H9 (cell line): ENCODE measurements at regions not wholly inside any gene's neighbourhood (a gene's known extent, or its start where the extent isn't known, plus 50 kb on each side); places are given as distances from the start of the nearest gene placed in this dataset.

ENCODE experiments used
- DNase-seq: peaks from one replicate; pipeline ENCODE4 v3.0.0-alpha.2; 2017
- H2AFZ ChIP-seq: one replicate; pipeline ENCODE4 v1.6.1; 2013; ENCODE audit warnings: mild to moderate bottlenecking, low read length, control low read depth, moderate library complexity
- H2AK5ac ChIP-seq: 2 replicates; pipeline ENCODE4 v1.6.1; 2013; ENCODE audit warnings: low read length, control low read depth, mixed read lengths; ENCODE audit not compliant: insufficient read length
- H2BK120ac ChIP-seq: one replicate; pipeline ENCODE4 v1.6.1; 2013; ENCODE audit warnings: low read depth, mild to moderate bottlenecking, low read length, control low read depth, inconsistent platforms; ENCODE audit not compliant: poor library complexity, severe bottlenecking
- H2BK12ac ChIP-seq: 2 replicates; pipeline ENCODE4 v1.6.1; 2013; ENCODE audit warnings: low read length, control low read depth, mixed read lengths, low read depth; ENCODE audit not compliant: insufficient read length
- H2BK15ac ChIP-seq: 2 replicates; pipeline ENCODE4 v1.6.1; 2013; ENCODE audit warnings: low read depth, low read length, control low read depth
- H2BK20ac ChIP-seq: one replicate; pipeline ENCODE4 v1.6.1; 2013; ENCODE audit warnings: low read depth, mild to moderate bottlenecking, low read length, control low read depth, inconsistent platforms; ENCODE audit not compliant: poor library complexity, severe bottlenecking
- H2BK5ac ChIP-seq: 2 replicates; pipeline ENCODE4 v1.6.1; 2013; ENCODE audit warnings: low read length, control low read depth, mixed read lengths; ENCODE audit not compliant: insufficient read length
- H3K14ac ChIP-seq: 2 replicates; pipeline ENCODE4 v1.6.1; 2013; ENCODE audit warnings: low read length, control low read depth; ENCODE audit not compliant: insufficient read depth
- H3K18ac ChIP-seq: 2 replicates; pipeline ENCODE4 v1.6.1; 2013; ENCODE audit warnings: low read depth, mild to moderate bottlenecking, mixed read lengths, low read length, control low read depth; ENCODE audit not compliant: insufficient read length
- H3K23ac ChIP-seq: 2 replicates; pipeline ENCODE4 v1.6.1; 2013; ENCODE audit warnings: low read length, control low read depth, mixed read lengths, low read depth; ENCODE audit not compliant: insufficient read length
- H3K23me2 ChIP-seq: 2 replicates; pipeline ENCODE4 v1.6.1; 2013; ENCODE audit warnings: low read depth, mild to moderate bottlenecking, mixed read lengths, low read length, control low read depth; ENCODE audit not compliant: insufficient read length, poor library complexity, severe bottlenecking
- H3K27ac ChIP-seq: 2 replicates; pipeline ENCODE4 v1.5.1; 2013; ENCODE audit warnings: low read length, control low read depth, mixed read lengths, low read depth; ENCODE audit not compliant: insufficient read length
- H3K27me3 ChIP-seq: 2 replicates; pipeline ENCODE4 v1.6.1; 2013; ENCODE audit warnings: low read length, control low read depth, inconsistent platforms; ENCODE audit not compliant: insufficient read depth
- H3K4ac ChIP-seq: 2 replicates; pipeline ENCODE4 v1.6.1; 2013; ENCODE audit warnings: low read depth, mild to moderate bottlenecking, control low read depth, inconsistent platforms, low read length, moderate library complexity
- H3K4me1 ChIP-seq: 2 replicates; pipeline ENCODE4 v1.6.1; 2013; ENCODE audit warnings: low read length, control low read depth, inconsistent platforms; ENCODE audit not compliant: insufficient read depth
- H3K4me2 ChIP-seq: 2 replicates; pipeline ENCODE4 v1.6.1; 2013; ENCODE audit warnings: low read length, control low read depth, mixed read lengths; ENCODE audit not compliant: insufficient read length, insufficient read depth
- H3K56ac ChIP-seq: 2 replicates; pipeline ENCODE4 v1.6.1; 2013; ENCODE audit warnings: low read depth, mild to moderate bottlenecking, mixed read lengths, low read length, control low read depth; ENCODE audit not compliant: insufficient read length
- H3K79me1 ChIP-seq: 2 replicates; pipeline ENCODE4 v1.6.1; 2013; ENCODE audit warnings: low read depth, mild to moderate bottlenecking, moderate library complexity, low read length, control low read depth, inconsistent platforms; ENCODE audit not compliant: insufficient read depth, poor library complexity, severe bottlenecking
- H3K79me2 ChIP-seq: 2 replicates; pipeline ENCODE4 v1.6.1; 2013; ENCODE audit warnings: low read length, control low read depth, inconsistent platforms; ENCODE audit not compliant: insufficient read depth
- H3K9ac ChIP-seq: 2 replicates; pipeline ENCODE4 v1.6.1; 2013; ENCODE audit warnings: low read length, control low read depth, mixed read lengths; ENCODE audit not compliant: insufficient read length; ENCODE audit errors: extremely low read depth
- H3K9me3 ChIP-seq: one replicate; pipeline ENCODE4 v1.6.1; 2013; ENCODE audit warnings: low read depth, low read length, inconsistent platforms; ENCODE audit not compliant: control insufficient read depth
- H3T11ph ChIP-seq: one replicate; pipeline ENCODE4 v1.6.1; 2013; ENCODE audit warnings: mild to moderate bottlenecking, low read length, control low read depth, inconsistent platforms
- H4K20me1 ChIP-seq: one replicate; pipeline ENCODE4 v1.6.1; 2013; ENCODE audit not compliant: control insufficient read depth, insufficient read length, insufficient read depth
- H4K5ac ChIP-seq: 2 replicates; pipeline ENCODE4 v1.6.1; 2013; ENCODE audit warnings: low read depth, mild to moderate bottlenecking, mixed read lengths, low read length, control low read depth; ENCODE audit not compliant: insufficient read length
- H4K8ac ChIP-seq: replicated peaks from 2 replicates; pipeline ENCODE4 v1.6.1; 2013; ENCODE audit warnings: low read length, control low read depth, mixed read lengths, low read depth; ENCODE audit not compliant: insufficient read length
- H4K91ac ChIP-seq: 2 replicates; pipeline ENCODE4 v1.6.1; 2013; ENCODE audit warnings: low read depth, mild to moderate bottlenecking, moderate library complexity, mixed read lengths, low read length, control low read depth; ENCODE audit not compliant: insufficient read length
- H3K27ac Mint-ChIP-seq, 3 experiments: 2 replicates in 2 of 3; 3 replicates in 1 of 3; pipeline ENCODE4 v1.8.0; 2020 to 2021; ENCODE audit warnings: mixed read lengths in 3 of 3, mild to moderate bottlenecking in 1 of 3, moderate library complexity in 1 of 3
- H3K27me3 Mint-ChIP-seq: 2 replicates; pipeline ENCODE4 v1.8.0; 2021; ENCODE audit warnings: low read depth, mild to moderate bottlenecking, moderate library complexity, mixed read lengths
- H3K36me3 Mint-ChIP-seq, 3 experiments: 2 replicates in 2 of 3; 3 replicates in 1 of 3; pipeline ENCODE4 v1.8.0; 2020 to 2021; ENCODE audit warnings: low read depth in 3 of 3, mixed read lengths in 3 of 3; ENCODE audit not compliant: insufficient read depth in 1 of 3
- H3K4me1 Mint-ChIP-seq, 2 experiments: 2 replicates each; pipeline ENCODE4 v1.8.0; 2020; ENCODE audit warnings: mixed read lengths in 2 of 2
- H3K4me3 Mint-ChIP-seq, 2 experiments: 2 replicates in 1 of 2; 3 replicates in 1 of 2; pipeline ENCODE4 v1.8.0; 2020 to 2021; ENCODE audit warnings: mild to moderate bottlenecking in 2 of 2, mixed read lengths in 2 of 2, moderate library complexity in 1 of 2
- H3K9me3 Mint-ChIP-seq, 2 experiments: 2 replicates in 1 of 2; 3 replicates in 1 of 2; pipeline ENCODE4 v1.8.0; 2020; ENCODE audit warnings: mild to moderate bottlenecking in 2 of 2, mixed read lengths in 2 of 2, moderate library complexity in 1 of 2
- WGBS: extraction: QIAGEN DNeasy Blood & Tissue Kit; methylation state at CpG from one replicate; pipeline ENCODE4 v1.1.7; 2013; ENCODE audit warnings: missing lambda C conversion rate, low lambda C conversion rate, mixed read lengths; ENCODE audit not compliant: insufficient read length; ENCODE audit errors: extremely low coverage; 5-methylcytosine and 5-hydroxymethylcytosine counted together
- TF ChIP-seq, protein P1 (sequence below): fragments of 200-600 bp; sonication (generic); conservative IDR thresholded peaks from 3 replicates; pipeline ENCODE4 v1.8.0; 2021; ENCODE audit warnings: antibody characterized with exemption, mild to moderate bottlenecking

GRCh38 chr2:15828576-15828975 lies 111.8 kb upstream of the MYCN start:
- Histone ChIP-seq H3K4me1 (no peaks in the 10 kb centered on the region; the same call in 1 of the 2 replicates), H4K20me1 (no peaks in the 10 kb centered on the region), H3K56ac (no peak overlapping the region), H3K14ac (no peak overlapping the region), H3K4me2 (no peak overlapping the region), H2BK12ac (no peak overlapping the region), H4K8ac (no peak overlapping the region), H2BK5ac (no peak overlapping the region), H3K18ac (no peak overlapping the region), H3K27ac (no peak overlapping the region), H2BK15ac (no peak overlapping the region), H2BK120ac (no peak overlapping the region), H3K9ac (no peak overlapping the region), H4K91ac (no peak overlapping the region), H2AFZ (no peak overlapping the region), H3K23me2 (no peaks in the 10 kb centered on the region), H3K9me3 (no peaks in the 10 kb centered on the region), H3K79me2 (no peaks in the 10 kb centered on the region), H4K5ac (no peak overlapping the region), H3K23ac (no peak overlapping the region), H2AK5ac (no peak overlapping the region), H3K4ac (no peak overlapping the region), H2BK20ac (no peak overlapping the region), H3K79me1 (no peaks in the 10 kb centered on the region), H3K27me3 (no peaks in the 10 kb centered on the region), H3T11ph (no peak overlapping the region)
- no peaks in the 10 kb centered on the region for H3K36me3 Mint-ChIP-seq
- H3K4me3 Mint-ChIP-seq: no peak overlapping the region
- H3K27me3 Mint-ChIP-seq: no peaks in the 10 kb centered on the region; the same call in 1 of the 2 replicates
- WGBS: no CpG with 5 or more reads among the region's 5 CpGs
- no peaks in the 10 kb centered on the region; a peak in 1 of 5 replicates for H3K9me3 Mint-ChIP-seq
- DNase-seq: no peak
- TF ChIP-seq, protein P1, sequence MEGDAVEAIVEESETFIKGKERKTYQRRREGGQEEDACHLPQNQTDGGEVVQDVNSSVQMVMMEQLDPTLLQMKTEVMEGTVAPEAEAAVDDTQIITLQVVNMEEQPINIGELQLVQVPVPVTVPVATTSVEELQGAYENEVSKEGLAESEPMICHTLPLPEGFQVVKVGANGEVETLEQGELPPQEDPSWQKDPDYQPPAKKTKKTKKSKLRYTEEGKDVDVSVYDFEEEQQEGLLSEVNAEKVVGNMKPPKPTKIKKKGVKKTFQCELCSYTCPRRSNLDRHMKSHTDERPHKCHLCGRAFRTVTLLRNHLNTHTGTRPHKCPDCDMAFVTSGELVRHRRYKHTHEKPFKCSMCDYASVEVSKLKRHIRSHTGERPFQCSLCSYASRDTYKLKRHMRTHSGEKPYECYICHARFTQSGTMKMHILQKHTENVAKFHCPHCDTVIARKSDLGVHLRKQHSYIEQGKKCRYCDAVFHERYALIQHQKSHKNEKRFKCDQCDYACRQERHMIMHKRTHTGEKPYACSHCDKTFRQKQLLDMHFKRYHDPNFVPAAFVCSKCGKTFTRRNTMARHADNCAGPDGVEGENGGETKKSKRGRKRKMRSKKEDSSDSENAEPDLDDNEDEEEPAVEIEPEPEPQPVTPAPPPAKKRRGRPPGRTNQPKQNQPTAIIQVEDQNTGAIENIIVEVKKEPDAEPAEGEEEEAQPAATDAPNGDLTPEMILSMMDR: no peak
- H3K27ac Mint-ChIP-seq: no peak overlapping the region
- H3K4me1 Mint-ChIP-seq: peaks cover 15 to 16% of the 10 kb centered on the region in 2 experiments
